GM19468 (cell line): ENCODE measurements at regions not wholly inside any gene's neighbourhood (a gene's known extent, or its start where the extent isn't known, plus 50 kb on each side); places are given as distances from the start of the nearest gene placed in this dataset.
"Not testable (repeated sequence)": the region's sequence is repeated elsewhere in the genome, so short reads cannot be mapped to it uniquely, and the experiment has no call there.

Experiments
- ATAC-seq: cut with Tn5 transposase; IDR thresholded peaks from one replicate; pipeline ENCODE4 v1.9.1; 2021; ENCODE audit warnings: mild to moderate bottlenecking, moderate library complexity, moderate number of reproducible peaks; ENCODE audit not compliant: unreplicated experiment; ENCODE audit errors: extremely low read depth

DNA sequence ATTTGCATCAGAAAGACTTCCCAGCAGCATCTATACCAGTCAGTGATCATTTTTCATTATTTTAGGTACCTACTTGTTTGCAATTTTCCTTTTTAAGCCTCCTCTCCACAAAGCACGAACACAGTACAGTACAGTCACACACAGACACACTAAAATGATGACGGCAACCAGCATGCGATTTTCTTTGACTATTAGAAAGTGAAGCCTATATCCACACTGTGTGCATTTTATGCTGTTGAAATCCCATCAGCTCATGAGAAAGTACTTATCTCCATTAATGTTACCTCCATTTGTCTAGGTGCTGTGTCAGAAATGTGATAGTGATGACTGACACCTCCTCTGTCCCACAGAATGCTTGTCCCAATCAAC lies 294.7 kb upstream of the MEIS2 start:
- no peak for ATAC-seq

DNA sequence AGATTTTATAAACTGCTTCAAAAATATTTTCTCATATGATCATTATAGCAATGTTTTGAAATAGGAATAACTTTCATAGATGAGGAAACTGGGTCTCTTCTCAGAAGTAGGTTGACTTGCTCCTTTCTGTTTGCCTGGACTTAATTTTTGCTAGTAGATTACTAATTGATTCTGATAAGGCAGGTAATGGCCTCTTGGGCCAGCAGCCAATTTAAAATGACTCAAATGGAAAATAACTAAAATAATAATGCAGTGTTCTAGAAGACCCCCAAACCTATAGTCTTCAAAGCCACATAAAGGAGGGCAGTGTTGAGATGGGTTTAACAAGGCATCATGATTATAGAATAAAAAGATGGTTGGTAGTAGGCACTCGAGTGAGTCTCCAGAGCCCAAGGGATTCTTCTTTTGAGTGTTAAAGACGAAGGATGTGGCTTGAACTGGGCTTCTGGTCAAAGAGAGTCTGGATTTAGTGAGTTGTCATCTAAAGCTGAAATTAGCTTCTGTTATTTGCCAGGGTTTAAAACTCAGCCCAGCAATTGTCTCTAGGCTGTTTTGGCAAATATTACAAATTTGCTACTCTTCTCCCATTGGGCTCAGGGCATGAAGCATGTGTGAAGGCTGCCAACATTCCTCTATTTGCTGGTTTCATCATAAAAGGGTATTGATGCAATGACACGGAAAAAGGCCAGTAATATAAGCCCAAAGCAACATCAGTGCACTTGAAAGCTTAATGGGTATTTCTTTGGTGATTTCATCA lies 297.1 kb upstream of the MEIS2 start:
- ATAC-seq: no peak

DNA sequence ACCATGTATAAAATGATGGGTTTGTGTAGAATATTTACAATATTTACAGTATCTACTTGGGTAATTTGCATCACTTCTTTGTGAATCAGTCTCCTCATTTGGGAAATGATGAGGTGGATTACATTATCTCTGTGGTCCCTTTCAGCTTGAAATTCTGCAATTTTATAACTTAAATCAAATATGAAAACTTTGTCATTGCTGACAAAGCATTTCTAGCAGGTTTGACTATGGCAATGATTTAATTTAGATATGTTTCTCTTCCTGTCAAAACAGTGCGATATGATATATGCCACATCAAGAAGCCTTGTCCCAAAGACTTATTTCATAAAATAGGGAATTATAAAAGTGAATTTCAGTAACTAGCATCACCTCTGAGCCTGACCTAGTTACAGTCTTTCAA lies 315.8 kb upstream of the MEIS2 start:
- ATAC-seq: no peak

DNA sequence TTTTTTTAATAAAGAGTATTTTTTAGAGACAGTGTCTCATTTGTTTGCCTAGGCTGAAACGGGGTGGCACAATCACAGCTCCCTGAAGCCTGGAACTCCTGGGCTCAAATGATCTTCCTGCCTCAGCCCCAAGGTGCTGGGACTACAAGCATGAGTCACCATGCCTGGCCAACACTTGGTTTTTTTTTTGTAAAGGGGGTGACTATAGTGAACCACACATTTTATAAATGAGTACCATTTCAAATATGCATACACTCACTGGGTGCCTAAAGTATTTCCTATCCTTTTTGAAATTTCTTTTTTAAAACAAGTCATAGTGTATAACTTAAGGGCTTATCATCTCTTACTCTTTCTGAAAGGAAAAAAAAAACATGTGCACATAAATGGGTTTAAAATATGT lies 325.2 kb upstream of the MEIS2 start:
- ATAC-seq: no peak

DNA sequence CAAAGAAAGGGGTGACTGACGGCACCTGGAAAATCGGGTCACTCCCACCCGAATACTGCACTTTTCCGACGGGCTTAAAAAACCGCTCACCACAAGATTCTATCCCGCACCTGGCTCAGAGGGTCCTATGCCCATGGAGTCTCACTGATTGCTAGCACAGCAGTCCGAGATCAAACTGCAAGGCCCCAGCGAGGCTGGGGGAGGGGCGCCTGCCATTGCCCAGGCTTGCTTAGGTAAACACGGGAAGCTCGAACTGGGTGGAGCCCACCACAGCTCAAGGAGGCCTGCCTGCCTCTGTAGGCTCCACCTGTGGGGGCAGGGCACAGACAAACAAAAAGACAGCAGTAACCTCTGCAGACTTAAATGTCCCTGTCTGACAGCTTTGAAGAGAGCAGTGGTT lies 327.0 kb upstream of the MEIS2 start:
- ATAC-seq: not testable (repeated sequence)

DNA sequence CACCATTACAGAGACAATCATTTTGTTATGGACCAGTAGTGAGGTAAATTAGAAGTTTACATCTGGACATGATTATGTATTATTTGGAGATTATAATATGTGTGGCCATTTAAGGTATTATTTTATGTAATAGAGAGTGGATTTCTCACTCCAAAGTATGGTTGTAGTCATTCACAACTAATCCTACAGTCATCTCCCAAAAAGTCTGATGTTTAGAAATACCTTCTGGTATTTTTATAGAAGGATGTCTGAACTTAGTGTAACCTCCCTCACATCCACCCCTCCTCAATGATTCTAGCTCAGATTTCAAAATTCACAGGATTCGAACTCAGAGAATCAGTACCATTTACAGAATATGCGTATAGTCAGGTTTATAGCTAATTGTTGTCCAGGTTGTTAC lies 346.6 kb upstream of the MEIS2 start:
- ATAC-seq: no peak

- ATAC-seq: no peak
Observed at GRCh38 chr15:37452498-37452897, 352.1 kb upstream of the MEIS2 start.

- no peak for ATAC-seq
Observed at GRCh38 chr15:37480482-37480881, 380.1 kb upstream of the MEIS2 start.

DNA sequence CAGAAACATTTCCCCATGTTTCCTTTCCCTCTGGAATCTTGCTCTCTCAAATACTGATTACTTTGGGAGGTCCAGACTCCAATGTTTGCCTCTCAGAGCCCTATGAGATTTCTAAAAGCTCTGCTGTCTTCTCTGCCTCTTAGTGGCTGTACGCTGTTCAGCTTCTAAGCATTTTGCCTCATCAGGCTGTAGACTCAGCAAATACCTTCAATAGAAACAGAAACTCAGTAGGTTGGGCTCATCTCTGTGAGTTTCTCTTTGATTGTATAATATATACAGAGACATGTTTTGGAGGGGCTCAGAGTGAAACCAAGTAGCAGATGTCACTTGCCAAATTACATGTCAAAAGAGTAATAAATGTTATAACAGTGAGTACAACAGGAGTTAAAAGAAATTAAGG lies 380.8 kb upstream of the MEIS2 start:
- ATAC-seq: no peak

- ATAC-seq: no peak
Observed at GRCh38 chr15:37483779-37484178, 383.4 kb upstream of the MEIS2 start.

DNA sequence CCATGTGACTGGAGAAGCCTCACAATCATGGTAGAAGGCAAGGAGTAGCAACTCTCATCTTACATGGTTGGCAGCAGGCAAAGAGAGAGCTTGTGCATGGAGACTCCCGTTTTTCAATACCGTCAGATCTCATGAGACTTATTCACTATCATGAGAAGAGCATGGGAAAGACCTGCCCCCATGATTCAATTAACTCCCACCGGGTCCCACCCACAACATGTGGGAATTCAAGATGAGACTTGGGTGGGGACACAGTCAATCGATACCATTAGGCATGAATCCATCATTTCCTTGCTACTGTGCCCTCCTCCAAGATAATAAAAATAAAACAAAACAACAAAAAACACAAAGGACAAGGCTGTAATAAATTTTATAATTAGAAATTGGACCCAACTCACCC lies 384.7 kb upstream of the MEIS2 start:
- no peak for ATAC-seq

- no peak for ATAC-seq
Observed at GRCh38 chr15:37490707-37491106, 390.4 kb upstream of the MEIS2 start.

- no peak for ATAC-seq
Observed at GRCh38 chr15:37516621-37517020, 416.3 kb upstream of the MEIS2 start.

DNA sequence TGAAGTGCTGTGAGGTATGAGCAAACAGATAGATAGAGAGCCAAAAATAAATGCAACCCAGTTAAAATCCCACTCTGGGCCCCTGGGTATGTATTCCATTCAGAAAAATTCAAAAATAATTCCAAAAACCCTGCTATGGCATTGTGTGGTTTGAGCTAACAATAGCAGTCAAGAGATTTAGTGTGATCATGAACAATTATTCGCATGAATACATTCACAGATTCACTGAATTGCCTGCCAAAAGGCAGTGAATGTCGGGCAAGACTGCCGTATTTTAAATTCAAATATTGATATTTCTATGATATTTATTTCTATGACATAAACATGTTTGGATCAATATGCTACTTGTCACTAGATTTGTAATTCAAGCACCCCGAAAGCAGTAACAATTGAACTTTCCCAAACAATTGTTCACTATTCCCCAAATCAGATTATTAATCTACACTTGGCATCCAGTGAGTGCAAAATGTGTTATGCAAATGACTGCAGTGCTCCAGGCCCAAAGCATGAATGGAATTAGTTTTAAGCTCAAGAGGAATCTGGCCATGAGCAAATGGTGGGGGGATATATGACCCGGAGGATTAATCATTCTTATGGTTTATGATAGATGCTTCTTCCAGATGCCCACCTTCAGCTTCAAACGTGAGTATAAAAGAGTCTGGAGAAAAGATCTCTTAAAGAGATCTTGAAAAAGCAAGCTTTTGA lies 417.0 kb upstream of the MEIS2 start:
- ATAC-seq: no peak

- ATAC-seq: no peak
Observed at GRCh38 chr15:37518436-37518835, 416.0 kb upstream of the TMCO5A start.

- ATAC-seq: no peak
Observed at GRCh38 chr15:37520026-37520425, 414.4 kb upstream of the TMCO5A start.

DNA sequence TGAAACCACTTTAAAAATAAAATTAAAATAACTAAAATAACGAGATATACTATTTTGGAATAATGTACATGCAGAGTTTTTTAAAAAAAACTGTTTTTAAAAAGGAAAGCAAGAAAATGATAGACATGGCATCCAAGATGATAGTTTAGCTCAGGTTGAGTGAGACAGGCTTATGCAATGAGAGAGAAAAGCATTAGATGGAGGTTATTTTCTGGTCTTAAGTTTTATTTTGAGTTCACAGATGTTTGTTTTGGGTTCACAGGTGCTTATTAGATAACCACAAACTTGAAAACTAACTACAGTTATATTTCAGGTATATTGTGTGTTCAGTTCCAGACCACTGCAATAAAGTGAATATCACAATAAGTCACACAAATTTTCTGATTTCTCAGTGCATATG lies 413.6 kb upstream of the TMCO5A start:
- no peak for ATAC-seq

DNA sequence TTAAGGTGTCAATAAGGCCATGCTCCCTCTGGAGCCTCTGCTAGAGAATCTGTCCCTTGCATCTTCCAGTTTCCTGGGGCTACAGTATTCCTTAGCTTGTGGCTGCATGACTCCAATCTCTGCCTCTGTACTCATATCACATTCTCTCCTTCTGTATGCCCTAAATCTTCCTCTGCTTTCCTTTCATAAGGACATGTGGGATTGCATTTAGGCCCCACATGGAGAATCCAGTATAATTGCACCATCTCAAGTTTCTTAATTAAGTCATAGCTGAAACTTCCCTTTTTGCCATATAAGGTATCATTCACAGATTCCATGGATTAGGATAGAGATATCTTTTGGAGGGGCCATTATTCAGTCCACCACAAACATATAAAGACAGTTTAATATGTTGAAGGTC lies 409.8 kb upstream of the TMCO5A start:
- ATAC-seq: no peak

GRCh38 chr15:37528432-37528831 lies 406.0 kb upstream of the TMCO5A start:
- no peak for ATAC-seq

DNA sequence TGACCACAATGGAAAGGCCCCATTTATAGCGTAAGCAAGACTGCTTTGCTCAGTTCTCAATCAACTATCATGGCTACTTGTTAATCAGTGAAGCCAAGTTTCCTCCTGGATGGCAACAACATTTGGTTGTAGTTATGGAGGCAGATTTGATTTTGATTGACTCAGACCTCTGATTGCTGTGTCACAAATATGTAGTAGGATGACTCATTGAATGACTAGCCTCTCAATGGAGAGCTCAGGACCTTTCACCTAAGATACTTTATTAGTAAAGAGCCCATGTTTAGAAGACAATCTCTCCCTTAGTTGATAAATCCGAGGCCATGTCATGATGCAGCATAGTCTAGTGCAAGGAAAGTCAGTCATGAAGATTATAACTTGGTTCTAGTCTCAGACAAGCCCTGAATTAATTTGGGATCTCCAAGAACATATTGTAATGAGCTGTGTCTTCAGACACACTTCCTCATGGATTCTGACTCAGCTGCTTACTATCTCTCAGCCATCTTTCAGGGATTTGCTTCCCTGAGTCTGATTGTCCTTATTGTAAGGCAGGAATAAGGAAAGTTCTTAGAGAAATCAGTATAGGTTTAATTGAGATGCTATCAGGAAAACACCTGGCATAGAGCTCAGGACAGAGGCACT lies 397.4 kb upstream of the TMCO5A start:
- ATAC-seq: no peak

DNA sequence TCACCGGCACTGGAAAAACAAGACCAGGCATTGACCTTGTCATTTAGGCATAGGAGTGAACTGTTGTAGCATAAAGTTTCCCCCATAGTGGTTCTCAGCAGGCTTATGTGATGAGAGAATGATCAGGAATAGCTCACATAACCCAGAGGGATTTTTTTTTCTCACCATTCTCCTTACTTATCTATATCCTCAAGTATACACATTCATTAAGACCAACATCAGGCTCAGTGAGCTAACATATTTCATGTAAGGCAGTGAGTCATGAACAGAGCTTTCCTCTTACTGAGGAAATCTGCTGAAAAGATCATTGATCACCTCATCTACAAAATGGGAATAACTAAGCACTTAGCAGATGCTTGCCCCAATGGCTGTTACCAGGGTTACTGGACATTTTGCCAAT lies 396.6 kb upstream of the TMCO5A start:
- no peak for ATAC-seq

DNA sequence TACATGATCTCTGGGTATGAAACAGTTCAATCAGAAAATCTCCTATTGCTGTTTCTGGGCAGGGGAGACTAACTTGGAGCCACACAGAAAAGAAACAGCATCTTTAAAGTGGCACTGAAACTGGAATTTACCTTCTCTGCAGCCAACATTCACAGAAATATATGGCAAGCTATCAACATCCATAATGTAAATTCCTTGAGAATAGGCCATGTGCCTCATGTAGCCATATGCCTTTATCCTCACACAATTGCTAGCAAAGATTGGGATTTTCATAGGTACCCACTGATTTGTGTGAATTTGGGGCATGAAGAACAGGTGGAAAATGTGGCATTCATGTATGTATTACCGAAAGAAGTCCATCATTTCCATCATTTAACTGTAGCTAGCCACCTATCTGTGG lies 386.3 kb upstream of the TMCO5A start:
- no peak for ATAC-seq
